HEK293T (cell line): ENCODE measurements at regions not wholly inside any gene's neighbourhood (a gene's known extent, or its start where the extent isn't known, plus 50 kb on each side); places are given as distances from the start of the nearest gene placed in this dataset.

ENCODE experiments used
- BHLHE40 ChIP-seq: fragments of 450-650 bp; IDR thresholded peaks from 2 replicates; pipeline ENCODE4 v1.6.1; 2016; ENCODE audit warnings: mild to moderate bottlenecking, moderate library complexity, borderline replicate concordance
- CTBP1 ChIP-seq: fragments of 450-650 bp; IDR thresholded peaks from 2 replicates; pipeline ENCODE4 v1.6.1; 2016; ENCODE audit warnings: borderline replicate concordance
- ELF4 ChIP-seq: fragments of 450-650 bp; IDR thresholded peaks from 2 replicates; pipeline ENCODE4 v1.6.1; 2017; ENCODE audit warnings: antibody characterized with exemption
- FOXA1 ChIP-seq: fragments of 450-650 bp; IDR thresholded peaks from 2 replicates; pipeline ENCODE4 v1.6.1; 2016; ENCODE audit warnings: mild to moderate bottlenecking
- FOXK2 ChIP-seq: fragments of 450-650 bp; IDR thresholded peaks from 2 replicates; pipeline ENCODE4 v1.6.1; 2016; ENCODE audit warnings: mild to moderate bottlenecking
- FOXM1 ChIP-seq: fragments of 450-650 bp; IDR thresholded peaks from 2 replicates; pipeline ENCODE4 v1.6.1; 2017; ENCODE audit warnings: mild to moderate bottlenecking, borderline replicate concordance
- HDGF ChIP-seq: fragments of 450-650 bp; IDR thresholded peaks from 2 replicates; pipeline ENCODE4 v1.6.1; 2017; ENCODE audit warnings: antibody characterized with exemption, borderline replicate concordance
- L3MBTL2 ChIP-seq: fragments of 450-650 bp; conservative IDR thresholded peaks from 2 replicates; pipeline ENCODE4 v1.6.1; 2016; ENCODE audit warnings: mild to moderate bottlenecking
- LEF1 ChIP-seq: fragments of 450-650 bp; IDR thresholded peaks from 2 replicates; pipeline ENCODE4 v1.6.1; 2017; ENCODE audit warnings: mild to moderate bottlenecking, borderline replicate concordance
- NFRKB ChIP-seq: fragments of 450-650 bp; IDR thresholded peaks from 2 replicates; pipeline ENCODE4 v1.6.1; 2016; ENCODE audit warnings: mild to moderate bottlenecking, moderate library complexity
- SP1 ChIP-seq: fragments of 450-650 bp; IDR thresholded peaks from 2 replicates; pipeline ENCODE4 v1.6.1; 2017
- SUZ12 ChIP-seq: fragments of 450-650 bp; IDR thresholded peaks from 2 replicates; pipeline ENCODE4 v1.6.1; 2016; ENCODE audit warnings: mild to moderate bottlenecking
- TARDBP ChIP-seq: fragments of 450-650 bp; IDR thresholded peaks from 2 replicates; pipeline ENCODE4 v1.6.1; 2016

- no peak for TF ChIP-seq NFRKB
- no peak for TF ChIP-seq TARDBP
- no peak for TF ChIP-seq FOXM1
- TF ChIP-seq LEF1 = no peak
- TF ChIP-seq FOXK2 = no peak
- TF ChIP-seq ELF4 = no peak
- no peak for TF ChIP-seq FOXA1
- no peak for TF ChIP-seq SUZ12
- TF ChIP-seq HDGF = no peak
- no peak for TF ChIP-seq CTBP1
- TF ChIP-seq BHLHE40 = no peak
- no peak for TF ChIP-seq L3MBTL2
- no peak for TF ChIP-seq SP1
Measured at GRCh38 chr9:88065619-88066018, 72.7 kb downstream of the SPATA31C2 start.
